Fibroblast of mammary gland (primary cell): ENCODE measurements at regions not wholly inside any gene's neighbourhood (a gene's known extent, or its start where the extent isn't known, plus 50 kb on each side); places are given as distances from the start of the nearest gene placed in this dataset.

Experiments
- DNase-seq: peaks from one replicate; pipeline ENCODE4 v3.0.0-alpha.2; 2010; ENCODE audit warnings: low read depth
- H3K4me3 ChIP-seq: 2 replicates; pipeline ENCODE4 v1.5.1; 2011; ENCODE audit warnings: low read depth, mild to moderate bottlenecking, low read length, moderate library complexity; ENCODE audit not compliant: control insufficient read depth
- CTCF ChIP-seq: conservative IDR thresholded peaks from 2 replicates; pipeline ENCODE4 v1.5.1; 2011; ENCODE audit warnings: low read depth, low read length, inconsistent platforms; ENCODE audit not compliant: control insufficient read depth, insufficient read depth

GRCh38 chr13:22053053-22053452 lies 382.2 kb downstream of the FGF9 start:
- no peak overlapping the region for H3K4me3 ChIP-seq
- no peak for TF ChIP-seq CTCF
- no peak for DNase-seq

GRCh38 chr13:22055259-22055658 lies 384.4 kb downstream of the FGF9 start:
- TF ChIP-seq CTCF = no peak
- DNase-seq = no peak
- no peak overlapping the region for H3K4me3 ChIP-seq

- DNase-seq = no peak
- TF ChIP-seq CTCF = no peak
- H3K4me3 ChIP-seq = no peak overlapping the region
Measured at GRCh38 chr13:22060187-22060586, 389.3 kb downstream of the FGF9 start.

DNA sequence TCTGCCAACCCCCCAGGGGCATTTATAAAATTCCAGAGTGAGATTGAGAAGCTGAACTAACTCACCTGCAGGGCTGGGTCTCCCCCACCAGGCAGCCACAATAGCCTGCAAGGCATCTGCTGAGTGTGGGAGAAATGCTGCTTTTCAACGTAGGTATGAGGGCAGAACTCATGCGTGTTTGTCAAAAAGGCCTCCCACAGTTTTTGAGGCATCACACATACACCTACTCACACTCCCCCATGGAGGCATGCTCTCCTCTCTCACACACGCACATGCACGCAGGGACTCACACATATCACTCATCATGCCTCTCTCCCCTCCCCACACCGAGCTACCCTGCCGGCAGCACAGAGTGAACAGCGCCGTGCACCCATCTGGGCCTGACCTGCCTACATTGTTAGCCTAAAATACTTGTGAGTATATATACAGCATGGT lies 390.5 kb downstream of the FGF9 start:
- no peak overlapping the region for H3K4me3 ChIP-seq
- no peak for DNase-seq
- TF ChIP-seq CTCF = no peak

- TF ChIP-seq CTCF = no peak
- DNase-seq = no peak
- H3K4me3 ChIP-seq = no peak overlapping the region
Measured at GRCh38 chr13:22061806-22062391, 391.0 kb downstream of the FGF9 start.

DNA sequence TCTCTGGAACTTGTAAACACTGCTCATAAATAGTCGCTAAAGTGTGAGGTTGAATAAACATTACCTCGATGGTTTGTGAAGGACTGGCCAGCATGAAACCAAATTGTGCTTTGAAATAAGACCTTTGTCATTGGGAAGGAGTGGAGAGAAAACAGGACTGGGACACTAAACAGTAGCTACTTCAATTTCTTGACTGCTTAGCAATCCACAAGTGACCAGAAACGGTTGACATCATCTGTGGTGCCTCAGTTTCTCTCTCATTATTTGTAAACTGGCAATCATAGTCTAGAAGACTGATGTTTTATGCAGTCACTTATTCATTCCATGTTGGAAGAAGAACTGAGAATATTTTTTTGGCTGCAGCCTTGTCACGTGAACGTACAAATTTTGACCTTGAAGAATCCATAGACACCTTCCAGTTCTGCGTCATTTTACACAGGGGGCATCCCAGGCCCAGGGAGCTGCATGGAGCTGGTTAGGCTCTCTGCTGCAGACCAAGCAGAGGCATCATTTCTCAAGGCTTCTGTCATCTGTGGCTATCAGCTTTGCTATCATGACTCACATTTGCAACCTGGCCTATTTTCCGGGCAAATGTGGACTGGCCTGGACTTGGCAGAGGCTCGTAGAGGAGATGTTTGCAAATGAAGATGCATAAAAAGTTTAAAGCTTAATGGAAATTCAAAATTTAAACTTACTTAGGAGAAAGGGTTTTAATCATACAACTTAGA lies 391.8 kb downstream of the FGF9 start:
- no peak overlapping the region for H3K4me3 ChIP-seq
- no peak for TF ChIP-seq CTCF

More for the DNA sequence above, 391.8 kb downstream of the FGF9 start:
- DNase-seq = no peak
